Erythroblast (primary cell): ENCODE measurements at regions not wholly inside any gene's neighbourhood (a gene's known extent, or its start where the extent isn't known, plus 50 kb on each side); places are given as distances from the start of the nearest gene placed in this dataset.

Source experiments
- DNase-seq, 2 experiments: peaks; one replicate each; lab custom pipeline; 2025; lab: John Stamatoyannopoulos, UW
- GATA1 ChIP-seq: IDR thresholded peaks from 2 replicates; pipeline ENCODE4 v1.6.1; 2011; ENCODE audit warnings: low read depth, mild to moderate bottlenecking, control low read depth, low read length, moderate library complexity
- POLR2A ChIP-seq: IDR thresholded peaks from 2 replicates; pipeline ENCODE4 v1.6.1; 2011; ENCODE audit warnings: mild to moderate bottlenecking, low read length

DNA sequence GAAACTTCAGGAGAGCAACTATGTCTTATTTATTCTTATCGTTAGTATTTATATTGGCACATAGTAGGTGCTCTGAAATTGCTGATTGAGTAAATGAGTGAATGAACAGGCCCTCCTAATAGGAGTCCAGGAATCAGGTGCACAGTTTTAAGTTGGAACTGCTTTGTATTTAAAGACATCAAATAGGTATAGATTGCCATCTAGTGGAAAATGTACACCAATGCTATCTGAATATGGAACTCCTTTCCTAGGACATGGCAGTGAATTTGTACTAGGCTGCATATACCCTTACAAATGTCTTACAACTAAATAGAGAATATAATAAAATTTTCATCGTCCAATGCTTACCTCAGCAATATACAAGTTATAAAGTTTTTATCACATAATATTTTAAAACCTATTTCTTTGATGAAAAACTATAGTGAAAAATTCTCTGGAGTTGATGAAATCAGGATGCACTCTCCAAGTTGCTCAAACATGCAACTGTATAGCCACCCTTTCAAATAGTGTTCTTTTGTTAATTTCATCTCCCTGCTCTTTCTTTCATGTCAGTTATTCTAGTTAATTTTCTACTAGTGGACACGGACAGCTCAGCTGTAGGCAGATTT is 318.9 kb upstream of the SYT4 start:
- DNase-seq = peak; percentile 11 to 32
- no peak for TF ChIP-seq GATA1
- TF ChIP-seq POLR2A = no peak

GRCh38 chr18:43601432-43601831 is 324.1 kb upstream of the SYT4 start:
- DNase-seq = no peak
- TF ChIP-seq GATA1 = no peak
- no peak for TF ChIP-seq POLR2A

GRCh38 chr18:43605224-43605623 is 327.9 kb upstream of the SYT4 start:
- TF ChIP-seq GATA1 = no peak
- TF ChIP-seq POLR2A = no peak
- DNase-seq = no peak

DNA sequence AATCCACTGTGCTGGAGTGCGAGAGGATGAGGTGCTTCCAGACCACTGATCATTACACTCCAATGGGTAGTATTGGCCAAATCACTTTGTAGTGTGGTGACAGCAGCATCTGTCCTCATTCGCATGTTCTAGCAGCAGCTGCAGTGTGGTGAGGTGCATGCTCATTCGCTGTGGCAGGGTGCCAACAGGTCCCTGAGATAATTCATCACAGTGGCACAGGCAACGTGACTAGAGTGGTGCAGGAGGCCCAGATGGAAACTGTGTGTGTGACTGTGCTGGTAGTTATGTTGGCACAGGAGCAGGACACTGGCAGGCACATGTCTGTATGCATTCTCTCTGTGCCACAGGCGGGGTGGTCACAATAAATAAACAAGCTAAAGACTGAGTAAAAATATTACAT is 329.5 kb upstream of the SYT4 start:
- no peak for TF ChIP-seq POLR2A
- TF ChIP-seq GATA1 = no peak
- DNase-seq = peak in 1 of 2 experiments; percentile 25

DNA sequence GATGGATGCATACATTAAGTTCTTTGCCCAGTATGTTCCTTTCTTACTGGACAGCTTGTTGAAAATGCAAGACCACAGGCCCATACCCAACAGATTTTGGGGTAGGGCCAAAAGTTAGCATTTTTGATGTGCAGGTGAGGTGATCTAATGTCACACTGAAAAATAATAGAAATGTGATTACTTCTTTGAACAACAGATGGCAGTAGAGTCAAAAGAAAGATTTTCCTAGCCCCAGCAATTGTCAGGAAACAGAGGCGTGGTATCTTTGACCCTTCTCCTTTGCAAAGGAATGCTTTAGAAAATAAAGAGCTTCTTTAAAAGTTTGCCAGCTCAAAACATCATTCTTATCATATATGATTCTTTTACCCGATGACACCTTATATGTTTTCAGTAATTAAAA is 343.6 kb upstream of the SYT4 start:
- DNase-seq = peak; percentile 28 to 51
- TF ChIP-seq POLR2A = no peak
- no peak for TF ChIP-seq GATA1

- no peak for DNase-seq
- no peak for TF ChIP-seq GATA1
- no peak for TF ChIP-seq POLR2A
These were observed 344.7 kb upstream of the SYT4 start for GRCh38 chr18:43622024-43622423.

GRCh38 chr18:43625582-43625981 is 348.3 kb upstream of the SYT4 start:
- TF ChIP-seq POLR2A (no peak), GATA1 (no peak)
- DNase-seq = no peak

GRCh38 chr18:43627848-43628530 is 350.7 kb upstream of the SYT4 start:
- DNase-seq = no peak
- TF ChIP-seq POLR2A (no peak), GATA1 (no peak)

GRCh38 chr18:43634994-43635393 is 357.7 kb upstream of the SYT4 start:
- DNase-seq = peak in 1 of 2 experiments; percentile 17
- TF ChIP-seq GATA1 (no peak), POLR2A (no peak)

- TF ChIP-seq POLR2A (no peak), GATA1 (no peak)
- DNase-seq = no peak
These were observed 358.1 kb upstream of the SYT4 start for GRCh38 chr18:43635397-43635796.

- no peak for DNase-seq
- no peak for TF ChIP-seq GATA1
- TF ChIP-seq POLR2A = no peak
These were observed 365.5 kb upstream of the SYT4 start for GRCh38 chr18:43642727-43643330.

GRCh38 chr18:43648002-43648401 is 370.7 kb upstream of the SYT4 start:
- no peak for DNase-seq
- TF ChIP-seq POLR2A (no peak), GATA1 (no peak)

DNA sequence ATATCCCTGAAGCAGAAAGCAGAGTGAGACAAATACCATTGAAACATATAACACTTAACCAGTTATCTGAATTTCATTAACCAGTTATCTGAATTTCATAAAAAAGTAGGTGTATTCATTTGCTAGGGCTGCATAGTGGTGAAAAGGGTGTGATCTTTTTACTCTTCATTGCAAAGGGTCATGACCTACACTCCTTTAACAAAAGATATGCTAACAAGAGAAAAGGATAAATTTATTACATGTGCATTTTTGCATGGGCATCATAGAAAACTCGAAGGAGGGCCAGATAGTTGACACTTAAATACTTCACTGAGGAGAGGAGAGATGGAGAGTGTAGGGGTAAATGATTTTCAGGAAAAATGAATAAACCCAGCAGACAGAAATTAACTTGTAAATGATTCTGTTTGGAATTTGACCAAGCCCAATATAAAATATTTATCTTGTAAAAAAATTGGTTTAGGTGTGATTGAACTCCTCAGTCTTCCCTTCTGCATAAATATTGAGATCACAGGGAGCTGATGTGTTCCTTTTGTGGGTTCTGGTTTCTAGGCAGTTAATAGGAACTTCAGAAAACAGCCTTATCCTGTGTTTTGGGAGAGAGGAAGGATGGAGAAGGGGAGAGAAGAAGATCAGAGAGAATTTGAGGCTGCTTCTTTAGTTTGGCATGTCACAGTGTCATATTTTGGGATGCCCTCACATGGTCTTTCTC is 372.5 kb upstream of the SYT4 start:
- TF ChIP-seq GATA1 = no peak
- no peak for TF ChIP-seq POLR2A
- DNase-seq = no peak

- no peak for DNase-seq
- TF ChIP-seq POLR2A (no peak), GATA1 (no peak)
These were observed 373.1 kb upstream of the SYT4 start for GRCh38 chr18:43650426-43650825.

DNA sequence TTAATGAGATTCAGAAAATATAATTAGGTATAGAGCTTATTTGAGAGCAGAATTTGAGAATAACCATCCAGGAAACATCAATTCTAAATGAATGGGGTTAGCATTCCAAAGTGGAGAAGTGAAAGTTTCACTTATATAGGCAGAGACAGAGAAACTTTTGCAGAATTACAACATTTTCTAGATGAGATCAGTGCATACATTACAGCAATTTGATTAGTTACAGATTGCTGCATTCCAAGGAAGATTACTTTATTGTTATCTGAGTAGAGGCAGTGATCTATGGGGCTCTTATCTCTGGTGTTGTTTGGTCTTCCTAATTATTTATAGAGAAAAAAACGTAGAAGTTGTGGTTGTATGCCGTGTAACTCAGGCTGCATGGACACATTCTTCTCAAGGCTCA is 373.8 kb upstream of the SYT4 start:
- DNase-seq = no peak
- TF ChIP-seq GATA1 (no peak), POLR2A (no peak)
